Breast epithelium (tissue), 3 donors: ENCODE measurements at regions not wholly inside any gene's neighbourhood (a gene's known extent, or its start where the extent isn't known, plus 50 kb on each side); places are given as distances from the start of the nearest gene placed in this dataset.

ENCODE experiments used
- POLR2A ChIP-seq: fragments of 450-650 bp; IDR thresholded peaks from one replicate; pipeline ENCODE4 v1.6.1; 2016; ENCODE audit warnings: antibody characterized with exemption, mild to moderate bottlenecking, moderate library complexity
- POLR2AphosphoS5 ChIP-seq, 3 donors: sonication (generic); formaldehyde crosslinking; IDR thresholded peaks; one replicate each; pipeline ENCODE4 v1.6.1; 2017; ENCODE audit warnings: antibody characterized with exemption in 3 of 3
- TF ChIP-seq, protein P1 (sequence below), 3 donors: fragments of 450-650 bp; IDR thresholded peaks; one replicate each; pipeline ENCODE4 v1.5.1; 2016 to 2017; ENCODE audit warnings: antibody characterized with exemption in 3 of 3, mild to moderate bottlenecking in 3 of 3, moderate library complexity in 3 of 3

DNA sequence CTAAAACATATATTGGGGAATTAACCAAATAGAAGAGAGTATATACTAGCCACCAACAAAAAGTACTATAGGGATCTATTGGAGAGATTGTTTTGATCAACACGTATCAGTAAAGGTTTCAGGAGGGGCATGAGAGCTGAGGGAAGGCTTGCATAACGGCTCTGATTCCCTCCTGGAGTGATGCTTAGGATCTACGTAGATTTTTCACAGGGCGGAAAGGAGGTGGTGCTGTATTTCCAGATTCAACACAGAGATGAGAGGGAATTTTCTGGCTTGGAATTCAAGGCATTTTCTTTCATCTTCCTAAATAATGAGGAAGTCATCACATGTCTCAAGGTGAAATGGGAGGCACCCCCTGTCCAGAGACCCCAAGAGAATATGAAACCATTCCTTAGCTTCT, 443.8 kb downstream of the CMPK2 start:
- TF ChIP-seq, protein P1, sequence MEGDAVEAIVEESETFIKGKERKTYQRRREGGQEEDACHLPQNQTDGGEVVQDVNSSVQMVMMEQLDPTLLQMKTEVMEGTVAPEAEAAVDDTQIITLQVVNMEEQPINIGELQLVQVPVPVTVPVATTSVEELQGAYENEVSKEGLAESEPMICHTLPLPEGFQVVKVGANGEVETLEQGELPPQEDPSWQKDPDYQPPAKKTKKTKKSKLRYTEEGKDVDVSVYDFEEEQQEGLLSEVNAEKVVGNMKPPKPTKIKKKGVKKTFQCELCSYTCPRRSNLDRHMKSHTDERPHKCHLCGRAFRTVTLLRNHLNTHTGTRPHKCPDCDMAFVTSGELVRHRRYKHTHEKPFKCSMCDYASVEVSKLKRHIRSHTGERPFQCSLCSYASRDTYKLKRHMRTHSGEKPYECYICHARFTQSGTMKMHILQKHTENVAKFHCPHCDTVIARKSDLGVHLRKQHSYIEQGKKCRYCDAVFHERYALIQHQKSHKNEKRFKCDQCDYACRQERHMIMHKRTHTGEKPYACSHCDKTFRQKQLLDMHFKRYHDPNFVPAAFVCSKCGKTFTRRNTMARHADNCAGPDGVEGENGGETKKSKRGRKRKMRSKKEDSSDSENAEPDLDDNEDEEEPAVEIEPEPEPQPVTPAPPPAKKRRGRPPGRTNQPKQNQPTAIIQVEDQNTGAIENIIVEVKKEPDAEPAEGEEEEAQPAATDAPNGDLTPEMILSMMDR (IDR thresholded peaks at IDR 0.05) = no peak
- no peak for TF ChIP-seq POLR2A
- no peak for TF ChIP-seq POLR2AphosphoS5 (IDR thresholded peaks at IDR 0.05)
